ENCODE measurements at regions not wholly inside any gene's neighbourhood (a gene's known extent, or its start where the extent isn't known, plus 50 kb on each side); places are given as distances from the start of the nearest gene placed in this dataset.

DNA sequence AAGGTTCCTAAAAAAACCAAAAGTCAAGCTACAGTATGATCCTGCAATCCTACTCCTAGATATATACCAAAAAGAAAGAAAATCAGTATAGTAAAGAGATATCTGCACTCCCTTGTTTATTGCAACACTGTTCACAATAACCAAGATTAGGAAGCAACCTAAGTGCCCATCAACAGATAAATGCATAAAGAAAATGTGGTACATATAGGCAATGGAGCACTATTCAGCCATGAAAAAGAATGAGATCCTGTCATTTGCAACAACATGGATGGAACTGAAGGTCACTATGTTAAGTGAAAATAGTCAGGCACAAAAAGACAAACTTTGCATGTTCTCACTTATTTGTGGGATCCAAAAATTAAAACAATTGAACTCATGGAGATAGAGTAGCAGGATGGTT lies 1159.5 kb upstream of the AUTS2 start:
- TF ChIP-seq, protein P1, sequence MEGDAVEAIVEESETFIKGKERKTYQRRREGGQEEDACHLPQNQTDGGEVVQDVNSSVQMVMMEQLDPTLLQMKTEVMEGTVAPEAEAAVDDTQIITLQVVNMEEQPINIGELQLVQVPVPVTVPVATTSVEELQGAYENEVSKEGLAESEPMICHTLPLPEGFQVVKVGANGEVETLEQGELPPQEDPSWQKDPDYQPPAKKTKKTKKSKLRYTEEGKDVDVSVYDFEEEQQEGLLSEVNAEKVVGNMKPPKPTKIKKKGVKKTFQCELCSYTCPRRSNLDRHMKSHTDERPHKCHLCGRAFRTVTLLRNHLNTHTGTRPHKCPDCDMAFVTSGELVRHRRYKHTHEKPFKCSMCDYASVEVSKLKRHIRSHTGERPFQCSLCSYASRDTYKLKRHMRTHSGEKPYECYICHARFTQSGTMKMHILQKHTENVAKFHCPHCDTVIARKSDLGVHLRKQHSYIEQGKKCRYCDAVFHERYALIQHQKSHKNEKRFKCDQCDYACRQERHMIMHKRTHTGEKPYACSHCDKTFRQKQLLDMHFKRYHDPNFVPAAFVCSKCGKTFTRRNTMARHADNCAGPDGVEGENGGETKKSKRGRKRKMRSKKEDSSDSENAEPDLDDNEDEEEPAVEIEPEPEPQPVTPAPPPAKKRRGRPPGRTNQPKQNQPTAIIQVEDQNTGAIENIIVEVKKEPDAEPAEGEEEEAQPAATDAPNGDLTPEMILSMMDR (IDR thresholded peaks at IDR 0.05 in 4 of 5, conservative IDR thresholded peaks at IDR 0.05 in 1 of 5): no peak
- TF ChIP-seq POLR2A (IDR thresholded peaks at IDR 0.05): no peak

Data from gastrocnemius medialis (tissue), 4 donors.